HG03378 (cell line): ENCODE measurements at regions not wholly inside any gene's neighbourhood (a gene's known extent, or its start where the extent isn't known, plus 50 kb on each side); places are given as distances from the start of the nearest gene placed in this dataset.

ENCODE experiments used
- ATAC-seq: cut with Tn5 transposase; IDR thresholded peaks from one replicate; pipeline ENCODE4 v1.9.1; 2021; ENCODE audit warnings: mild to moderate bottlenecking, moderate library complexity; ENCODE audit not compliant: unreplicated experiment

DNA sequence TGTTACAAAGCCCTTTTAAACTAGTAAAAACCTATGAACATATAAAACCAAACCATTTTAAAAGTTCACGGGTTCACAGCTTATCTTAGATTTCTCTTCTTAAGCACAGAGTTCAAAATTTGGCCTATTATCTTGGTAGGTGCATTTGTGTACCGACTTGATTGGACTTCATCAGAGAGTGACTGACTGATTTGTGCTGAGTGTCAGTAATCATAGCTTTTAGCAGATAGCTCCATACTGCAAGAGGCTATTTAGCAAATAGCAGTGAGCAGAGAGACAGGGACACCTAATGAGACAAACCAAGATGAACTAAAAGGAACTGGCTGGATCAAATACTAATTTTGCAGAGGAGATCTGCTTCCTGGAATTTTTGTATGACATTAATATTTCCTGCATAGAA is 274.5 kb downstream of the PRR16 start:
- no peak for ATAC-seq

DNA sequence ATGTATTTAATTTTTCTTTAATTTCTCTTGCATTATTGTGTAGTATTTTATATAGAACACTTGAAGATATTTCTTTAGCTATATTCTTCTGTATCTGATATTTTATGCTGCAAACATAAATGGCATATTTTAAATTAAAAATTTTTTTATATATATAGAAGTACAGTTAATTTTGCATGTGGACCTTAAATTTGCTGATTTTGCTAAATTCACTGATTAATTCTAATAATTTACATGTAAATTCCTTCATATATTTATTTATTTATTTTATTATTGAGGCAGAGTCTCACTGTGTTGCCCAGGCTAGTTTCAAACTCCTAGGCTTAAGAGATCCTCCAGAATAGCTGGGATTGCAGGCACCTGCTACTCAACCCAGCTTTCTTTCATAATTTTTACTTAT is 276.9 kb downstream of the PRR16 start:
- no peak for ATAC-seq

DNA sequence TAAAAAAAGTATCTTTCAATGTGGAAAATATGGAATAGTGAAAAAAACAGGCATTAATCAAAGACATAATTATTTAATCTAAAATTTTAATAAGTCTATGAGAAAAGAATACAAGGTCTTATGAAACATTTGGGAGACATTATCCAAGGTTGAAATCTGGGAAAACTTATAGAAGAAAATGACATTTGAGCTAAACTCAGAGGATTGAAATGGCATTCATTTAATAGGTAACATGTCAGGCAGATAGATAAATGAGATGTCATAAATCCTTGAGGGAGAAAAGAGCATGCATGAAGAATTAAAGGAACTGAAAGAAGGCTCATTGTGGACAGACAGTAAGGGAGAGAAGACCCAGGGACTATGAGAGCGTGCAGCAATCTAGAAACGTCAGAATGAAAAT is 284.4 kb downstream of the PRR16 start:
- no peak for ATAC-seq

DNA sequence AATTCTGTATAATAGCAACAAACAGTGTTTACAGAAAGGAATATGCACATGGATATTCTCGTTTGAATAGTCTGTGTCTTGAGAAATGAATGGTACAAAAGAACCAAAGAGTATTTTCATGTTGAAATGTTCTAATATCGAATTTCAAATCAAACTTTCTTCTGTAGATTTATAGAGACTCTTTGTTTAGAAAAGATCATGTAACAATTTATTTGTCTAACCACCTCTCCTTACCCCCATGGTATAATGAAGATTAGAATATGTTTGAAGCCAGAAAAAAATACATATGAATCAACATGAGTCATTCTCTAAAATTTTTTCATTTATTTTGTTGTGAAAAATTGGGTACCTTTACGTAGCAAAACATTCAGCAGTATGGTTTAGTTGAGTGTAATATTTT is 285.6 kb downstream of the PRR16 start:
- no peak for ATAC-seq

DNA sequence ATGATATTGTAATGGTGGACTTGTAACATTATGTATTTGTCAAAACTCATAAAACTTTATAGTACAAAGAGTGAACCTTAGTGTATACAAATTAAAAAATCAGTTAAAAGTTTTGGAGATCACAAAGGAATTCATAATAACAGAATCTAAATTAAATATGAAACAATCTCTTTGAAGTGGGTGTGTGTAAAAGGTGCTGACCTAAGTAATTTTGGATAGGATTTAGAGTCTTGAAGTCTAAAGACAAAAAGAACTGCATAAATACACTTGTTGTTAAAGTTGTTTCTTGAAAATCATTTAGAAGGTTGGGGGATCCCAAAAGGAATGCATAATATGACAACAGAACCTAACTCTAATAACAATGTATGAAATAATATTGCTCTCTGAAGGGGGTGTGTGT is 295.5 kb downstream of the PRR16 start:
- ATAC-seq: no peak

DNA sequence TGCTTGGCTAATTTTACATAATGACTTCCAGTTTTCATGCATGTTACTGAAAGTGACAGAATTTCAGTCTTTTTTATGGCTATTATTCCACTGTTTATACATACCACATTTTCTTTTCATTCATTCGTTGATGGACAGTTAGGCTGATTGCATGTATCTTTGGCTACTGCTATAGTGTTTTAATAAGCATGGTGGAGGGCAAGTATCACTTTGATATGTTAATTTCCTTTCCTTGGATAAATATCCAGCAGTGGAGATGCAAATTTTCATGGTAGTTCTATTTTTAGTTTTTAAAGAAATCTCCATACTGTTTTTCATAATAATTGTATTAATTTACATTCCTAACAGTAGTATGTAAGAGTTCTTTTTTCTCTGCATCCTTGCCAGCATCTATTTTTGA is 297.9 kb downstream of the PRR16 start:
- no peak for ATAC-seq

DNA sequence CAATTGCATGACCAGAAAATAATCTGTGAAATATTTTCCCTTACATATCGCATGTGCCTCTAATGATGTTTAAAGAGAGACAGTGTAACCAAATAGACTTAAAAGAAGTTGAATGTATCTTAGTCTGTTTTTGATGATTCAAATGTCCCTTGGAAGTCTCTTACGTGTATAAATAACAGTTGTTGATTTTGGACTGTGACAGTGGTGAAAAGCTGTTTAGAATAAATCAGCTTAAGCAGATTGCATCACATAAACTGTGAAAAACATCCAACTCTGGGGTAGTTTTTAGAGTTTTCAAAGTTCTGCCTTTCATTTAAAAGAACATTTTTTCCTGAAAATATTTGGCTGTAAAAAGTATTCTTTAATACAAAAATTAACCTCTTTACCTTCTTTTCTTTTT is 301.1 kb downstream of the PRR16 start:
- no peak for ATAC-seq

DNA sequence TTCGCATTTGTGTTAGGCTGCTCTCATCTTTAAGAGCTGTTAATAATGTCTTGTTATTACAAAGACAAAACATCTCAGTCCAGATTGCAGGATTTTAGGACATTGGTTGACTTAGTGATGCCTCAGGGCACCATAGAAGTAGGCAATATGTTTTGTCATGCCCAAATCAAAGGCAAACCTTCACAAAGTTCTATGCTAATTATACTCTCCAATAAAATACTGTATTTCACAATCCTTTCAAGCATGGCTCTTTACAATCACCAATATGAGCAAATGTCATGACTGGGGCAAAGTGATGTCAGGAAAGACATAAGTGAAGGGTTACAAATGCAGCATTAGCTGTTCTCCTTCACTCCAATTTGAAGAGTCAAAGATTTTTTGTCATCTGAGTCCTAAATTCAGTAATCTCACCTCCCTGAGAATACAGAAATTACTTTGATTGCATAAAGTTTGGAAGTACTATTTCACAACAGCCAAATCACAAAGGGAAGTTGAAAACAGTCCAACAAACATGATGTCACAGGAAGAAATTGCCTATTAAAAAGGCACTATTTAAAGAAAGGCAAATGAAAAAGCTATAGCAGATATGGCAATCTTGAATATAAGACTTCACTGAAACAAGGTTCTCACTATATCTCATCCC is 303.2 kb downstream of the PRR16 start:
- no peak for ATAC-seq

DNA sequence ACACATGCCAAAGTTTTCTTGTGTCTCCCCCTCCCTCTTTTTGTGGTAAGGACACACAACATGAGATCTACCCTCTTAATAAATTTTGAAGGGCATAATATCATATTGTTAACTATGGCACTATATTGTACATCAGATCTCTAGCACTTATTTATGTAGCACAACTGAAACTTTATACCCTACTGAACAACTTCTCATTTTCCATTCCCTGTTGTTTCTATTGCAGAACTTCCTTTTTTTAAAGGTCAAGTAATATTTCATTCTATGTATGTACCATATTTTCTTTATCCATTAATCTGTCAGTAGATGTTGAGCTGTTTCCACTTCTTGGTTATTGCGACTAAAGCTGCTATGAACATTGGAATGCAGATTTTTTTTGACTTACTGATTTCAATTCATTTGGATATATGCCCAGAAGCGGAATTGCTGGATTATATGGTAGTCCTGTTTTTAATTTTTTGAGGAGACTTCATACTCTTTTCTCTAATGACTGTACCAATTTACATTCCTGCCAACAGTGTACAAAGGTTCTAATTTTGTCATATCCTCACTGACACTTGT is 305.3 kb downstream of the PRR16 start:
- ATAC-seq: no peak

DNA sequence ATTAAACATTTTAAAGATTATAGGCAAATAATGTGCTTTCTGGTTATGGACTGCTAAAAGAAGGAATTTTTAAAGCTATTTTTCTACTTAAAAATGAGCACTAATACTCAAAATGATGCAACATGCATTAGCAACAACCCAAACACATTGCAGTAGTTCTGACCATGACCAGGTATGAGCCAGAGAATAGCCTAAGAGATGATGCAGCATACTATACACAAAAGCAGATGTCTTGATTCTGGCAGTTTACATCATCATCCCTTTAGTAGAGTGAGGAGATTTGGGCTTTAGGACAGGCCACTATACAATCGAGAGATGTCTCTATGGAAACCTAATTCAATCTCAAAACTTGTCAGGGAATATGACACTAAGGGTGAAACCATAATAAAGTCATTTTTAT is 307.1 kb downstream of the PRR16 start:
- no peak for ATAC-seq

DNA sequence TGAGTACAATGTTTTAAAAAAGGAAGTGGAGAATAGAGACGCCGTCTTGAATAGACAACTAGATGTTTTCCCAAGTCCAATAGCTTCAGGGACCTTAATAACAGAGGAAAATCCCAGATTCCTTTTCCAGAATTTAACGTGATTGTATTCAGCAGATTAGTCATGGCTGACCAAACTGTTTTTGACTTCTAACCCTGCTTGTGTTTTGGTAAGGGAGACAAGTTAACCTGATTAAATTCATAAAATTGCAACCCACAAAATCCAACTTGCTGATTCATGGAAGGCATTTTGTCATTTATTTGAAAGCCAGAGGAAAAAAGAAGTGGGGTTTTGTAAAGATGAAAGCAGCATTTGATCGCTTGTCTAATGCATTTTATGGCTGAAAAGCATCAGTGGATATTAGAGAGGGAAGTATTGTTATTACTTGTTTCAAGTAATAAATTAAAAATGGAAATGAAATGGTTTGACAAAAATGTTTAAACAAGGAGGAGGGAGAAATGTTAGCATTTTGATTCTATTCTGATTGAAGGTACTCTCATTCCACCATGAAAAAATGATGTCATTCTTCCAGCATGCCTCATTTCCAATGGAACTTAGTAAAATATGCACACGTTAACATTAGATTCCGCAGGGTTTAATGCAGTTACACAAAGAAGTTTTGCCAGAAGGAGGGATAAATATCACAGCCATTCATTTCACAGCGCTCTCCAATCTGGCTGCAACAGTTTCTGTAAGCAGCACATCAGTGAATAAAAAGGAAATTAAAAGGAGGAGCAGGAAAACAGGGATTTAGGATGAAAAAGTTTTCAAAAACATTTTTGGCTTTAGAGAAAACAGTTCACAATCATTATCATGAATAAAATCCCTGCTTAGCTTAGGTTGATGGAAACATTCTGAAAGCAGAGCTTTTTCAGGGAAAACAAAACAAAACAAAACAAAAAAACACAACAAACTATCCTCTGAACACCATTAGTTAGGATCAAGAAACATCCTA is 314.7 kb downstream of the PRR16 start:
- no peak for ATAC-seq

DNA sequence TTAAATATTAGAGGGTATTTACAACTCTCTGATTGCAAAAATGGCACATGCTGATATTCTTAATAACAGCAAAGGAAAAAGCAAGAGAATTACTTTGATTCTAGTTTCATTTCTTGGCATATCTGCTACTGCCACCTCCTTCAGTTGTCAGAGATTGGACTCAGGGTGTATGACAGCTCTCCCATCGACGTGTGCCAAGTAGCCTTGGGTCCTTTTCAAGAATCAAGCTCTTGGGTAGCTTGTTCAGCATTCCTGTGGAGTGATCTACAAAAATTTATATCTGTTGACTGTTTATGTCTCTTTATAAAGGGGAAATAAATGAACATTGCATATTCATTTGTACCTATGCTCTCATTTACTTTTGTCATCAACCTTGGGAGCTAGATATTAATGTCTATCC is 315.6 kb downstream of the PRR16 start:
- ATAC-seq: no peak

DNA sequence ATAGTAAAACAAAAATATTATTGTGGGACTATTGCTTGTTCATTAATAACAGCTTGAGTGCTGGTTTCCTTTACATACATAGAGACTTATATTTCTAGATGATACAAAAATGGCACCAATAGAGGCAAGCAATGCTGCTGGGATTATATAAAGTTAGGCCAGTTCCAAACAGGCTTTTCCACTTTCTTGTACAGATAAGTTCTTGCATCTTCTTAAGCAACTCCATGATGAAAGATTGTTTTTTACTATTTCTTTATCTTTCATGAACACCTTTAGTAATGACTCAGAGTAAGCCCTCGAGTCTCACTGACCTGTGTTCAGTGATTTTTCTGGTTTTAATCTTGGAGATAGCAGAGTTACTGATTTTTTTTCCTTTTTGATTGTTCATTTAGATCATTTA is 324.4 kb downstream of the PRR16 start:
- ATAC-seq: no peak

DNA sequence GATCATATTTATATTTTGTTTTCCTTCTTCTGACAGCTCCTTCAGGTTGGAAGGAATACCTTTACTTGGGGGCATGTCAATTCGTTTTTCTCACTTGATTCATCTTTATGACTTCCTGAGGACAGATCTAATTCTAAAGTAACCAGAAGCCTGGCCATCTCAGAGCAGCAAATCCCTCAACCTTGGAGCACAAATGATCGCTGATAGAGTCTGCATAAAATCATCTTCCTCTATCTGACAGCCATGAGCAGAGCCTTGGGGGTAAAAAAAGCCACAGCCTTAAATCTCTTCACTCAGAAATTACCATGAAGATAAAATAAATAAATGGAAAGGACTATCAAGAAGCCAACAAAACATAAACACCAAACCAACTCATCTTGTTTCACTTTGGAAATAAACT is 325.8 kb downstream of the PRR16 start:
- ATAC-seq: no peak

DNA sequence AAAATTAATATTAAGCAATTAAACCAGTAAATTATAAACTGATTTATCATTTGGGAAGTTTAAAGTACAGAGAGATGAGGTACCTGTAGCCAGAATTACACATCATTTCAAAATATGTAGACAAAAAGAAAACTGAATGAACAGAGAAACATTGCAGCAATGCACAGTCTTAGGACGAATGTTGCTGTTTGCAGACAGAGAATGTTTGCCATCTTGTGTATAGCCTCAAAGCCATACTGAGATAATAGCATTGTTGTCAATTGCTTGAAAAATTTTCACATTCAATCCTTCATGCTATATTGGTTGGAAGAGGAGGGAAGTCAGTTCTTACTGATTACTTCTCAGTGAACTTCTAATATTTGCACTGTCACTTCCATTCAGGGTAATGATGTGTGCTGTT is 326.2 kb downstream of the PRR16 start:
- ATAC-seq: no peak

DNA sequence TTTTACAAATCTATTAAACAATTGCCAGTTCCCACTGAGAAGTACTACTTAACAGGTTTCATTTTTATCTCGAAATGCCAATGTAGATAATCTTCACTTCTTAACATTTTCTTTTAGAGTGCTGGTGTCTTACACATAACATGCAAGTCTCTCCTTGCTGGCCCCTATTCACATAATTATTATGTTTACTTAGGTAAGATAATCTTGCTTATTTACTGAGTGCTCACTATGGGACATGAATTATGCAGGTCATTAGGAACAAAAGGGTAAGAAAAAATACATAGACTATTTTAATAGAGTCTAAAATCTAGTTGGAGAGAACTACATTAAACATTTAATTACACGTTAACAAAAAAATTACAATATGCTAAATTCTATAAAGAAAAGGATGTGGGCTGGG is 328.4 kb downstream of the PRR16 start:
- ATAC-seq: no peak

DNA sequence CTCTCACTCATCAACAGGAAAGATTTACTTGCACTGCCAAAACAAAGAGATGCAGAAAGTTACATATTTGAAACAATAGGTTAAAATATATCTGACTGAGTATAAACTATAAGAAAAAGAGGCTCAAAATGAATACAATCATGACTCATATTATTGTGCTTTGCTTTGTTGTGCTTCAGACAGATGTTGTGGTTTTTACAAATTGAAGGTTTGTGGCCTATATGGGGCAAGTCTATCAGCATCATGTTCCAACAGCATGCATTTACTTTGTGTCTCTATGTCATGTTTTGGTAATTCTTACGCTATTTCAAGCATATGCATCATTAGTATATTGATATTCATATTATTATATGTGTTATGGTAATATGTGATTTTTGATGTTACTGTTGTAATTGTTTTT is 330.0 kb downstream of the PRR16 start:
- no peak for ATAC-seq

DNA sequence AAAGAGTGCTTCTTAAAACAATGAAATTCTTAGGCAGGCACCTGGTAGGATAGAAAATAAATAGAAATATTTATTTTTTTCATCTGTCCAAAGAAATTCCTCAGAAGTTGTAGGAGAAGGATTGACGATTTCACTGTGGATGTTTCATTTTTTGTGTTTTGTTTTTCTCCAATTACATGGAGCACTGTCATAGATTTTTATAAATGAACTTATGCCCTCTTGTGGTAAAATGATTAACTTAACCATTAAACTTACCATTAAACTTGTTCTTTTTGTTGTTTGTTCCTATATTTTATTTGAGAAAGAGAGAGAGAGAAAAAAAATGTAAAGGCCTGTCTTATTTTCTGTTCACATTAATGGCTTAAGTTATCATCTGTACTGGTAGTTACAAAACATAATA is 339.2 kb downstream of the PRR16 start:
- ATAC-seq: no peak

DNA sequence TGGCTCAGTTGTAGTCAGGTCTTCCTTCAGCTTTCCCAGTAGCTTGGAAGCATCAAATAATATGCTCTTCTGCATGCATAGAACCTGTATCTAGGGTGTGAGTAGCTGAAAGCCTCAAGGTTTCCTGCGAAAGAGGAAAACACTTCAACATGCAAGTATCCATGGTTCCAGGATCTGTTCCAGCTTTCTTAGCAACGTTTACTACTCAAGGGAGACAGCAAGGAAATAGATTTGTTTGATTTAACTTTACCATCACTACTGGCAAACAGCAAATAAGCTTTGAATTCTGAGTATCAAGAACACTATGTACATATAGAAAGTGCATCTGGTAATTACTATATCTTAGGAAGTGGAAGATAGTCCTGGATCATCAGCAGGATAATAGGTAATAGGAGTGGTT is 341.0 kb downstream of the PRR16 start:
- no peak for ATAC-seq

DNA sequence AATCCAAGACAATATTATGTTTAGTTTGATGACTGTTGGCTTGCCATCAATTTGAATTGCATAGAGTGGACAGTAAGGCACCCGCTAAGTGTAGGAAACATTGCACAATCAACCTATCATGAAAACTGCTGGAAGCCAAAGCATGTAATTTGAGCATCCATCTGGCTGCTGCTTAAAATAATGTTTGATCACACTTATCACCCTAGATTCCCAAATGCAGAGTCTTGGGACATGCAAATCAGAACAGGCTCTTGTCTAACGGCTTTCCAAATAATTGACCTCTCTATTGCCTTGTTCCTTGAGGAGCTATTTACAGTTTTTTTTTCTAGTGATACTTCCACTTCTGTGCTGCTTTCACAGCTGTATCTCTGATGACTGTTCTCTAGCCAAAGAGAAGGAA is 342.1 kb downstream of the PRR16 start:
- no peak for ATAC-seq

DNA sequence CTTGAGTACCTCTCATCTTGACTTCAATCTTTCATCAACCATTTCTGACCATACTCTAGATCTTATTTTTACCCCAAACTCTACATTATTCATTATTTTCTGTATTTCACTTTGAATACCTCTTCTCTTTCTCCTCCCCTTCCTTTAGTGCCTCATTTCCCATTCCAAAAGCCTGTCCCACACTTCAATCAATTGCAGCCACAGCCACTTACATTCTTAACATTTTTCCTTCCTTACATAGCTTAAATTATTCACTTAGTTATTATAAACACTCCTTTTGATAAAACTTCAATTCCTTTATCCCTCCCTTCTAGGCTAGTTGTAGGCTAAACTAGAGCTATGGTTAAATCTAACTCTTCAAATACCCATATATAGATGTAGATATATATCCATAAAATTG is 344.0 kb downstream of the PRR16 start:
- no peak for ATAC-seq

DNA sequence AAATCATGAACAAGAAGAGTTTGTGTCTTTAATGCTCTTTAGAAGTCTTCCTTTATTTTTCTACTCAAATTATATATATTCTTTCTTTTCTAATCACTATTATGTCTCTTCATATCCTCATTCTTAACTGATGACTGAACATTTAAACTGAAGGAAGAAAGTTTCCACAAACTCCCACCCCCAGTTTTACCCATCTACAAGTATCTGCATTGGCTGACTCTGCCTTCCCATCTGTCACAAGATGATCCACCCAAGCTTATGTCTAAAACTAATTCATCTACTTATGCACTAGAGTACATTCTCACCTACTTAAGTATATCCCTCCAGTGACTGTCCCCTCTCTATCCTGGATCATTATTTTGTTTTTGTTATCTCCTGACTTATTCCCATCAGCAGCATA is 344.5 kb downstream of the PRR16 start:
- ATAC-seq: no peak
